ENCODE measurements at regions not wholly inside any gene's neighbourhood (a gene's known extent, or its start where the extent isn't known, plus 50 kb on each side); places are given as distances from the start of the nearest gene placed in this dataset.
A peak's percentile ranks its signal among the peaks of the same experiment; 100 is the strongest.

GRCh38 chr12:115511305-115511704, 766.2 kb downstream of the MED13L start:
- 0 out of 2 replicates have a peak, but pooled peaks have one; percentile 61 for TF ChIP-seq ZFP3 (CRISPR knock-in tag; IDR thresholded peaks at IDR 0.05)
- TF ChIP-seq CSDC2 (CRISPR knock-in tag; IDR thresholded peaks at IDR 0.05), result no peak
- ATAC-seq, result no peak

DNA sequence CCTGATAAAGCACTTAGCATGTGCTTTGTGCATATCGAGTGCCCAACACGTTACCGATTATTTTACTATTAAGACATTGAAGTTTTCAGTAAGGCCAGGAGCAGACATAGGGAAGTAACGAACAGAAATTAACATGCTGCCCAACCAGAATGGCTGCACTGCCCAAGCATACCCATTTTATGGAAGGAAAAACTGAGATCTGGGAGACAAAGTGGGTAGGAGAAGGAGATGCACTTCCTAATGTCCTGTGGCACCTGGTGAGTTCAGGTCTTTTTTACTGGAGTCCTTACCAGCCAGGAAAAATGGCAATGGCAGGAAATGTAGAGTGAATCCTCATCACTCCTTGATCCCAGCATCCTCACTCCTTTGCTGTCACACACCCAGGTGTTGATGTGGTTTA, 768.5 kb downstream of the MED13L start:
- no peak for ATAC-seq
- TF ChIP-seq ARNTL (CRISPR knock-in tag; IDR thresholded peaks at IDR 0.05; ENCODE audit: borderline replicate concordance, low read depth) (no peak), RARB (CRISPR knock-in tag; IDR thresholded peaks at IDR 0.05) (no peak), OSR1 (CRISPR knock-in tag; IDR thresholded peaks at IDR 0.05) (no peak), GLIS3 (CRISPR knock-in tag; IDR thresholded peaks at IDR 0.05) (no peak), TOX (CRISPR knock-in tag; IDR thresholded peaks at IDR 0.05; ENCODE audit: borderline replicate concordance) (no peak), ZFP30 (CRISPR knock-in tag; IDR thresholded peaks at IDR 0.05) (no peak), BACH2 (CRISPR knock-in tag; IDR thresholded peaks at IDR 0.05; ENCODE audit: borderline replicate concordance) (no peak), POU6F1 (CRISPR knock-in tag; IDR thresholded peaks at IDR 0.05; ENCODE audit: borderline replicate concordance, low read depth) (no peak), ZFP3 (CRISPR knock-in tag; IDR thresholded peaks at IDR 0.05) (no peak), PPARA (CRISPR knock-in tag; IDR thresholded peaks at IDR 0.05; ENCODE audit: borderline replicate concordance) (no peak), ESRRG (CRISPR knock-in tag; IDR thresholded peaks at IDR 0.05) (no peak)
- TF ChIP-seq, protein P1, sequence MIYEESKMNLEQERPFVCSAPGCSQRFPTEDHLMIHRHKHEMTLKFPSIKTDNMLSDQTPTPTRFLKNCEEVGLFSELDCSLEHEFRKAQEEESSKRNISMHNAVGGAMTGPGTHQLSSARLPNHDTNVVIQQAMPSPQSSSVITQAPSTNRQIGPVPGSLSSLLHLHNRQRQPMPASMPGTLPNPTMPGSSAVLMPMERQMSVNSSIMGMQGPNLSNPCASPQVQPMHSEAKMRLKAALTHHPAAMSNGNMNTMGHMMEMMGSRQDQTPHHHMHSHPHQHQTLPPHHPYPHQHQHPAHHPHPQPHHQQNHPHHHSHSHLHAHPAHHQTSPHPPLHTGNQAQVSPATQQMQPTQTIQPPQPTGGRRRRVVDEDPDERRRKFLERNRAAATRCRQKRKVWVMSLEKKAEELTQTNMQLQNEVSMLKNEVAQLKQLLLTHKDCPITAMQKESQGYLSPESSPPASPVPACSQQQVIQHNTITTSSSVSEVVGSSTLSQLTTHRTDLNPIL (CRISPR knock-in tag; IDR thresholded peaks at IDR 0.05; ENCODE audit: low read depth), result no peak
- TF ChIP-seq, protein P2, sequence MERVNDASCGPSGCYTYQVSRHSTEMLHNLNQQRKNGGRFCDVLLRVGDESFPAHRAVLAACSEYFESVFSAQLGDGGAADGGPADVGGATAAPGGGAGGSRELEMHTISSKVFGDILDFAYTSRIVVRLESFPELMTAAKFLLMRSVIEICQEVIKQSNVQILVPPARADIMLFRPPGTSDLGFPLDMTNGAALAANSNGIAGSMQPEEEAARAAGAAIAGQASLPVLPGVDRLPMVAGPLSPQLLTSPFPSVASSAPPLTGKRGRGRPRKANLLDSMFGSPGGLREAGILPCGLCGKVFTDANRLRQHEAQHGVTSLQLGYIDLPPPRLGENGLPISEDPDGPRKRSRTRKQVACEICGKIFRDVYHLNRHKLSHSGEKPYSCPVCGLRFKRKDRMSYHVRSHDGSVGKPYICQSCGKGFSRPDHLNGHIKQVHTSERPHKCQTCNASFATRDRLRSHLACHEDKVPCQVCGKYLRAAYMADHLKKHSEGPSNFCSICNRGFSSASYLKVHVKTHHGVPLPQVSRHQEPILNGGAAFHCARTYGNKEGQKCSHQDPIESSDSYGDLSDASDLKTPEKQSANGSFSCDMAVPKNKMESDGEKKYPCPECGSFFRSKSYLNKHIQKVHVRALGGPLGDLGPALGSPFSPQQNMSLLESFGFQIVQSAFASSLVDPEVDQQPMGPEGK (CRISPR knock-in tag; IDR thresholded peaks at IDR 0.05; ENCODE audit: borderline replicate concordance), result no peak
- TF ChIP-seq, protein P3, sequence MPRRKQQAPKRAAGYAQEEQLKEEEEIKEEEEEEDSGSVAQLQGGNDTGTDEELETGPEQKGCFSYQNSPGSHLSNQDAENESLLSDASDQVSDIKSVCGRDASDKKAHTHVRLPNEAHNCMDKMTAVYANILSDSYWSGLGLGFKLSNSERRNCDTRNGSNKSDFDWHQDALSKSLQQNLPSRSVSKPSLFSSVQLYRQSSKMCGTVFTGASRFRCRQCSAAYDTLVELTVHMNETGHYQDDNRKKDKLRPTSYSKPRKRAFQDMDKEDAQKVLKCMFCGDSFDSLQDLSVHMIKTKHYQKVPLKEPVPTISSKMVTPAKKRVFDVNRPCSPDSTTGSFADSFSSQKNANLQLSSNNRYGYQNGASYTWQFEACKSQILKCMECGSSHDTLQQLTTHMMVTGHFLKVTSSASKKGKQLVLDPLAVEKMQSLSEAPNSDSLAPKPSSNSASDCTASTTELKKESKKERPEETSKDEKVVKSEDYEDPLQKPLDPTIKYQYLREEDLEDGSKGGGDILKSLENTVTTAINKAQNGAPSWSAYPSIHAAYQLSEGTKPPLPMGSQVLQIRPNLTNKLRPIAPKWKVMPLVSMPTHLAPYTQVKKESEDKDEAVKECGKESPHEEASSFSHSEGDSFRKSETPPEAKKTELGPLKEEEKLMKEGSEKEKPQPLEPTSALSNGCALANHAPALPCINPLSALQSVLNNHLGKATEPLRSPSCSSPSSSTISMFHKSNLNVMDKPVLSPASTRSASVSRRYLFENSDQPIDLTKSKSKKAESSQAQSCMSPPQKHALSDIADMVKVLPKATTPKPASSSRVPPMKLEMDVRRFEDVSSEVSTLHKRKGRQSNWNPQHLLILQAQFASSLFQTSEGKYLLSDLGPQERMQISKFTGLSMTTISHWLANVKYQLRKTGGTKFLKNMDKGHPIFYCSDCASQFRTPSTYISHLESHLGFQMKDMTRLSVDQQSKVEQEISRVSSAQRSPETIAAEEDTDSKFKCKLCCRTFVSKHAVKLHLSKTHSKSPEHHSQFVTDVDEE (CRISPR knock-in tag; IDR thresholded peaks at IDR 0.05), result no peak
- TF ChIP-seq, protein P4, sequence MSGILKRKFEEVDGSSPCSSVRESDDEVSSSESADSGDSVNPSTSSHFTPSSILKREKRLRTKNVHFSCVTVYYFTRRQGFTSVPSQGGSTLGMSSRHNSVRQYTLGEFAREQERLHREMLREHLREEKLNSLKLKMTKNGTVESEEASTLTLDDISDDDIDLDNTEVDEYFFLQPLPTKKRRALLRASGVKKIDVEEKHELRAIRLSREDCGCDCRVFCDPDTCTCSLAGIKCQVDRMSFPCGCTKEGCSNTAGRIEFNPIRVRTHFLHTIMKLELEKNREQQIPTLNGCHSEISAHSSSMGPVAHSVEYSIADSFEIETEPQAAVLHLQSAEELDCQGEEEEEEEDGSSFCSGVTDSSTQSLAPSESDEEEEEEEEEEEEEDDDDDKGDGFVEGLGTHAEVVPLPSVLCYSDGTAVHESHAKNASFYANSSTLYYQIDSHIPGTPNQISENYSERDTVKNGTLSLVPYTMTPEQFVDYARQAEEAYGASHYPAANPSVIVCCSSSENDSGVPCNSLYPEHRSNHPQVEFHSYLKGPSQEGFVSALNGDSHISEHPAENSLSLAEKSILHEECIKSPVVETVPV (CRISPR knock-in tag; IDR thresholded peaks at IDR 0.05), result no peak

DNA sequence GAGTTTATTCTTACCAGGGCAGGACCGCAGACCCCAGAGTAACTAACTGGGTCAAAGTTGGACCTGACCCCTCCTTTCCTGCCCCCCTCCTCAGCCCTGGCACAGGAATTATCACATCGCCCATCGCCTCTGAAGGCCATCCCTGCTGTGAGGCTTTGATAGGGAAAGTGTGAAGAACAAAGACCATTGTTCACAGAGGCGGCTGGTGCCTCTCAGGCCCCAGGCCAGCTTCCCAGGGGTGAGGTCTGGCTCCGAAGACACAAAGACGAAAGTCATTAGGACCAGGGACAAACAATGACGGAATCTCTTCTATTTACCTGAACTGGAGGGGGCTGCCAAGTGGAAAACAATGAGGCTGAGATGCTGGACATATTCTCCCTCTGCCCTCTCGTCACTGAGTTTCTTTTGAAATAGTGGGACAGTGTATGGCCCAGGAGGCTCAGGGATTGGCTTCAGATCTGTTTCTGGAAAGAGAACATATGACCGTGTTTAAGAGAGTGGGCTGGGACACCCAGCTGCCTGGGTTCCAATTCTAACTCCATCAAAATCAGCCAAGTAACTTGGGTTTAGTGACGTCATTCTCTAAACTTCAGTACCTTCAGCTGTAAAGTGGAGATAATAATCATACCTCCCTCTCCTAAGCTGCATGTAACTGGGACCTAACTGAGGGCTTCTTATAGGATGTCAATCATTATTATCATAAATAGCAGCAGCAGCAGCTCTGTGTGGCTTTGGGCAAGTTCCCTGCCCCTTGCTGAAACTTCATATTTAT, 769.4 kb downstream of the MED13L start:
- no peak for ATAC-seq
- TF ChIP-seq RARB (CRISPR knock-in tag; IDR thresholded peaks at IDR 0.05) (no peak), PPARA (CRISPR knock-in tag; IDR thresholded peaks at IDR 0.05; ENCODE audit: borderline replicate concordance) (no peak), CSDC2 (CRISPR knock-in tag; IDR thresholded peaks at IDR 0.05) (no peak), ISL1 (CRISPR knock-in tag; IDR thresholded peaks at IDR 0.05) (no peak), SNAI2 (CRISPR knock-in tag; IDR thresholded peaks at IDR 0.05) (no peak), ZNF8 (CRISPR knock-in tag; IDR thresholded peaks at IDR 0.05) (no peak)
- TF ChIP-seq, protein P1 (CRISPR knock-in tag; IDR thresholded peaks at IDR 0.05; ENCODE audit: low read depth), result no peak
